GM19455 (cell line): ENCODE measurements at regions not wholly inside any gene's neighbourhood (a gene's known extent, or its start where the extent isn't known, plus 50 kb on each side); places are given as distances from the start of the nearest gene placed in this dataset.

Experiments used
- ATAC-seq: cut with Tn5 transposase; IDR thresholded peaks from one replicate; pipeline ENCODE4 v1.9.1; 2021; ENCODE audit not compliant: unreplicated experiment

DNA sequence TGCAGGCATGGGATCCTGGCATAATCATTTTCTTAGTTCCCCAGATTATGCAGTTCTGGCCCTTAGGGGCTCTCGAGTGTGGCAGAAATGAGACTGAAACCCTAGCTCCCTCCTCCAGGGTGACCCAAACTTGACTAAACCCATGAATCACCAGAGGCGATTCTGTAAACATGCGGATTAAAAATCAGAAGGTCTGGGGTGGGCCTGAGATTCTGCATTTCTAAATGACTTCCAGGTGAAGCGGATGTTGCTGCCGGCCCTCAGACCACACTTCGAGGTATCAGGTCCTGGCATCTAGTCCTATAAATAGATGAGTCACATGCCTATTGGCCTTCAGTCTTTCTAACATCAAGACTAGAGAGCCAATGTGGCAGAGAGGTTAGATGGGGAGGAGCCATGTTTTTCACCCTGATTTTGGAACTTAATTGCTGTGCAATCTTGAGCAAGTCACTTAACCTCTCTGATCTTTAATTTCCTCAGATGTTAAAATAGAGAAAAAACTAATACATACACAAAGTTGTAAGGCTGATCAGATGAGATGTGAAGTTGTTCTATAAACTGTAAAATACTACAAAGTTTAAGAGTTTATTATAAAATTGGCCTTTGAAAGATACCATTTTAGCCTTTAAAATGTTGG lies 431.2 kb downstream of the FOXO1 start:
- ATAC-seq, result no peak

DNA sequence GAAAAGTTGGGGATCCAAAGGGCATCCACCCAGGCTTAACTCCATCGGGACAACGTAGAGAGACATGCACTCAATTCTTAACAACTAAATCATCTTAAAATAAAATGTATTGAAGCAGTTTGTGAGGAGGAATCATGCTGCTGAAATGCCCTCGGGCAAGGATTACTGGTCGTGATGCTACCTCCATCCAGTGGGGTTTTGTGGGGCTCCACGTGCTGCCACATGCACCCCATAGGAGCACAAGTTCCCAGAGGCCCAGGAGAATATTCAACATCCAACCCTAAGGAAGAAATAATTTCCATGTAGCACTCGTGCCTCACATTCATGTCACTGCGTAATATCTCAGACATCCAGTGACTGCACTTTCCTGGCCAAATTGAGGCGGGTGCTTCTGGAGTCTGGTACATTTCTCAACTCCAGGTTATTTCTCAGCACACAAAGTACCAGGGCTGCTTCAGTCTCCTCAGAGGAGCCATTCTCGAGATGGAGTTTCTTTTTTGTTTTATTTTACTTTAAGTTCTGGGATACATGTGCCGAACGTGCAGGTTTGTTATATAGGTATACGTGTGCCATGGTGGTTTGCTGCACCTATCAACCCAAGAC lies 429.8 kb downstream of the FOXO1 start:
- no peak for ATAC-seq

DNA sequence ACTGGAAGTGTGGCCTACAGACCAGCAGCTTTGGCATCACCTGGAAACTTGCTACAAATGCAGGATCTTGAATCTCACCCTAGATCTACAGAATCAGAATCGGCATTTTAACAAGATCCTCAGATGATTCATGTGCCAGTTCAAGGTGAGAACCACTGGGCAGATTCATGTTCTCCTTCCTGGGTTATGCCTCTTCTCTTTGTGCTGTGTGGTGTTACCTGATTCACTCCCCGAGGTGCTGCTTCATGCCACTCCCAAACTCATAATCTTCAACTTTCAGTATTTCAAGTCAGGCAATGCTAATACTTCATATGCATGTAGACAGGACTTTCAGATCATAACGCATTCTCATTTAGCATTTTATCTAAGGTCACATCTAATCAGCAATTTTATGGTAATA lies 427.7 kb downstream of the FOXO1 start:
- no peak for ATAC-seq

DNA sequence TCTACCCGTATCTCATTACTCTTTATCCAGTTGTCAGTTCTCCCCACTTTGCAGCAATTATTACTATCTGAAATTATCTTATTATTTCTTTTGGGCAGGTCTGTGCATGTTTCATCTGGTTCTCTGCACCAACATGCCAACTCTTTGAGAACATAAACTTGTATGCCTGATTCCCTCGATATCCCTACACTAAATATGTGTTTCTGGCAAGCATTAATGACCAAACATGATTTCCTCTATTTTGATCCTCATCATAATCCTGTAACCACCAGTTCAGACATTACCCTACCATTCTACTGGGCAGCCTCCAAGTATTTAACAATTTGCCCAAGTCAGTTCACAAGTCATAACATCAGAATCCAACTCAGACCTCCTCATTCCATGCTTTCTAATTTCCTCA lies 426.1 kb downstream of the FOXO1 start:
- ATAC-seq, result no peak

DNA sequence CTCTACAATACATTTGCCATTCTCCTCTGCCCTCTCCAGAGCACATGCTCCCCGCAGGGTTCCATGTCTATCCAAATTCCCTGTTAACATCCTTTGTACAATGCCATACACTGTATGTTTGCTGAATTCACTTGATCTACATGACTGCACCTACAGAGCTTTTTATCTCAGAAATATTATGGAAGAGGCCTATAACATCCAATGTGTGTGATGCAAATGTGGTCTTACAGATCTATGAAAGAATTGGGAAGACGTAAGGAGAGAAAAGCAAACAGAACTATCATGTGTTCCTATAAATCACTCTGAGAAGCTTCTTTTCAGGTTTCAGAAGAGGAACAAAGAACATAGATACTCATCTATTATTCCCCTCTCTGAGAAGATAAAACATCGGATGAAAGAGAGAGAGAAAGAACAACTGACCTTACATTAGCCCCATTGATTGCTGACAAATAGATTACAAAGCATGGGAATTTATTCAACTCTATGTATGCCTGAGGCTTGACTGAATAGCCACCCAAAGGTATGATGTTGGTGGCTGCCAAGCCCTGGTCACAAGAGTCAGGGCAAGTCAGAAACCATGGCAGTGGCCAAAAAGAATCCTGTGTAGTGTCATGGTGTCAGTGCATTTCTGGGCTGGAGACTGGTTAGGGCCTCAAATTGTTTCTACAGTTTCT lies 425.2 kb downstream of the FOXO1 start:
- ATAC-seq, result no peak

DNA sequence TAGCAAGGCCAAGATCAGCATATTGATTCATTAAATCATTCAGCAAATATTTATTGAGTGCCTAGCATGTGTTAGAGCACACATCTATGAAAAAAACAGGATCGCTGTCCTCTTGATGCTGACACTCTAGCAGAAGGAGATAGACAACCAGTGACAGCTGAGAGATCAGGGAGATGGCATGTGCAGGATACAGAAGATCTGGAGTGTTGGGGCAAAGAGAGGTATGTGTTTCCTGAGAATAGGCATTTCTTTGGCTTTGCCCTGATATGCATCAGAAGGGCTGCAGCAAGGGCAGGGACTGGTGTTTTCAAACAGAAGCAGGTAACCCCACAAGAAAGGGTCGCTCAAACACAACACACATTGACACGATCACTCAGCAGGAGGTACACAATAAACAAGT lies 423.4 kb downstream of the FOXO1 start:
- no peak for ATAC-seq

DNA sequence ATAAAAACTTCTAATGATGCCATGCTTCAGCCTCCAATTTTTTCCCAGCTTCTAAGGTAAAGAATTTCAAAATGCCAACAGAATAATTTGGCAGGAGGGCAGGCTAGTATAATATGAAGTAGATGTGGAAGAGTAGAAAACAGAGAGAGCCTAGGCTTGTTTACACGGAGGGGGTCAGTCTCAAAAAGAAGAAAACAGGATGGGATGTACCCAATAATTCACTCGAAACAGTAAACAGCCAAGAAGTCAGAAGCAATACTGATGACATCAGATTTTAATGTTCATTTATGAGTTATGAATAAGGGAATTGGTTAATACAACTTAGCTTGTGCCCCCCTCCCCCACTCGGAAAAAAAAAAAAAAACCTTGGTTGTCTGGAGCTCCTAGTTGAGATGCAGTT lies 422.5 kb downstream of the FOXO1 start:
- no peak for ATAC-seq

DNA sequence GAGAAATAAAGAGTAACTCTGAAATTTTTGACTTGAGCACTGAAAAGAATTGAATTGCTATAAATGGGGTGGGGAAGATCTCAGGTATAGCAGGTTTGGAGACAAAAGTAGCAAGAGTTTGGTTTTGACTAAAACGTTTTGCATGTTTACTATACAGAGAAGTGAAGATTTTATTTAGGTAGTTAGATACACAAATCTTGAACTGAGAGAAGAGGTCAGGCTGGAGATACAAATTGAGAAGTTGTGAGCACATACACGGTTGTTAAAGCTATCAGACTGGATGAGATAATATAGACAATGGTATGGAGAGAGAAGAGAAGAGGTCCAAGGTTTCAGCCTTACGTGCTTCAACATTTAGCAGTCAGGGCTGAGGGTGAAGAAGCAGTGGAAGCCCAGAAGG lies 420.9 kb downstream of the FOXO1 start:
- ATAC-seq, result no peak

DNA sequence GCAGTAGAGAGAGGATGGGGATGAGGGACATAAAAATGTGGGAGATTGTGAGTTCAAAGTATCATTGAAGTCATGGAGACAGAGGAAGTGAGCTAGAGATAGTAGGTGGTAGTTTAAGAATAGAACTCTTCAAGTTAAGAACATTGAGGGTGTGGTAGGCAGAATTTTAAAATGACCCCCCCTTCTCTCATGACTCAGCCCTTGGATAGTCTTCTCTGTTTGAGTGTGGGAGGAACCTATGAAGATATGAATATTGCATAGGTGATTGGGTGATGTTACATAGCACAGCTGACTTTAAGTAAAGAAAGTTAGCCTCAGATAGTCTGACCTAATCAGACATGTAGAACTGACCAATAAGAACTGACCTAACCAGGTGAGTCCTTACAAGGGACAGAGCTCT lies 418.6 kb downstream of the FOXO1 start:
- ATAC-seq, result no peak

DNA sequence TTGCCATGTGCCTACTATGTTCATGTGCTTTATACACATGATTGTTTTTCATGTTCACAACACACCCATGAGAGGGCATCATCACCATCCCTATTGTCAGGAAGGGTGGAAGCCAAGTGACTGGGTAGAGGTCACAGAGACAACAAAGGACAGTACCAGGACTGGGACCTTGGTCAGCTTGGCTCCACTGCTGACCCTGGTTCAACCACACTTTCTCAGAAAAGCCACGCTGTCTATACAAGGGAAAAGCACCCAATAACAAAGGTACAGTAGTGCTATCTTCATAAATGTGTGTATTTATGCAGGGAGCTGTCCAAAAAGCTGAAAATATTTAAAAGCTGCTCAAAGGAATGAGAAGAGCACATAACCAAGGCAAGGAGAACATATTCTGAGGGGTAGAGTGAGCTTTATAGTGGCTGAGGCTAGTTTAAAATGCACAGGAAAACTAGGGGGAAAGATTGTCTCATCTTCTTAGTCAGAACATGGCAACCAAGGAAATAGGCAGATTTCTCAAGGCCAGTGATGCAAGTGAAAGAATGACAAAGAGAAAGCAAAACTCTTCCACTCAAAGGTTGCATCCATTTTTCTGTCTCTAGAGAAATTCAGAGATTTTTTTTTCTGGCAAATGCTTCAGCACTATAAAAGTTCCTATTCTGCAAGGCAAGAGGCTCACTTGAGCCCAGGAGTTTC lies 415.0 kb downstream of the FOXO1 start:
- ATAC-seq, result no peak

DNA sequence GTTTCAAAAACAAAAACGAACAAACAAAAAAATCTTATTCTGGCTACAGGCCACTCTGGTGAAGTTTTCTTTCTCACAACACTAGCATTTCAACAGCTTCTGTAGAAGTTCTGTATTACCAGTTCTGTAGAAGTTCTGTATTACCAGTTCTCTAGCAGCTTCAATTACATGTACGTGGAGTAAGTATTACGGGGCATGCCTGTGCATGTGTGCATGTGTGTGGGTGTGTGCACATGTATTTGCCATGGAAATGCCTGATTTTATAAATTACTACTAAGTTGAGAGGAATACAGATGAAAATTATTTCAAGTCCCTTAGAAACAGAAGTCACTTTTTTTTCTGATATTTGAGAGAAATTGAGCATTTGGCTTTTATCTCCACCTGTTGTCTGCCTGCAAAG lies 414.2 kb downstream of the FOXO1 start:
- no peak for ATAC-seq

DNA sequence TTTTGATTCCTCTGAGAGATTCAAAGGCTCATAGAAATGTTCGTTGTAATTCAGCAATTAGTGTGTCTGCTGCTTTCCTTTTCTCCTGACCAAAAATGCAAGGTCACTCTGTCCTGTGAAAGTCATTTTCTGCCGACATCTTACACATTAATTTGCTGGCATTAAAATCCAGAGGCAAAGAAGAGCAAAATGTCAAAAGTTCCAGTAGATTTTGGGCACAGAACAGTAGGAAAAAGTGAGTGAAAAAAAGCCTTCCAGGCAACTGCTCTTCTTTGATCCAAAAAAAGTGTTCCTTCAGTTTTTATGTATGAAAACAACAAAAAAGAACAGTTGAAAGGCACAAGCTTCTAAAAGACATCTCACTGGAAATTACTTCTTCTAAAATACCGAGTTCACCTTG lies 413.8 kb downstream of the FOXO1 start:
- ATAC-seq, result no peak

DNA sequence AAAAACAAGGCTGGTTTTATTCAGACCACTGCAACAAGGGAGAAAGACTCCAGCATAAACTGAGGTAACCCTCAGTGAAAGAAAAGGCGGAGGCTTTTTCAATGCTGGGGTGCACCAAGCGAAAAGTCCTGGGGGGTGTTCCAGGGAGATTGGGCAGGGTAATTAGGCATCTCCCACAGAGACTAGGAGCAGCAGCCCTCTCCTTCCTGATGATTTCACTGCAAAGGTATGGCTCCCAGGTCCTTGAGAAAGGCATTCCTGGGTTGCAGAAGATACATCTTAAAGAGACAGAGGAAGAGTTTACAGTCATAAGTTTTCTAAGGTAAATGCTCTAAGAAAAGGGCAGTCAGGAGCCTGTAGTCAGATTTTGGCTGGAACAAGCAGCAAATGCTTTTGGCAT lies 412.0 kb downstream of the FOXO1 start:
- ATAC-seq, result no peak

DNA sequence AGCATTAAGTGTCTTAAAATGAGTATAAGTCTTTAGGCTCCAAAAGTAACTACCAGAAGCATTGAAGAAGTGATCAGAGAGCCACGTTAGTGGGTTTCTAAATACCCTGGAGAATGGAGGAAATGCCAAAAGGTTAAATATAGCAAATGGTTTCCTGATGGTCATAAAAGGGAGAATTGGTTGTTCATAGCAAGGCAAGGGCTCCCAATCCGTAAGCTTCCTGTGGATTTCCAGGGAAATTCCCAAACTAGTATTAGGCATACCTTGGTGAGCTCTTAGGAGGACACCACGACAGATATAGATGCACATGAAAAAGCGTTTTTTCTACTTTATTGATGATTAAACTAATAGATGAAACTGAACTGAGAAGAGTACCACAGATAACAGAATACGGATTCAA lies 410.9 kb downstream of the FOXO1 start:
- no peak for ATAC-seq

DNA sequence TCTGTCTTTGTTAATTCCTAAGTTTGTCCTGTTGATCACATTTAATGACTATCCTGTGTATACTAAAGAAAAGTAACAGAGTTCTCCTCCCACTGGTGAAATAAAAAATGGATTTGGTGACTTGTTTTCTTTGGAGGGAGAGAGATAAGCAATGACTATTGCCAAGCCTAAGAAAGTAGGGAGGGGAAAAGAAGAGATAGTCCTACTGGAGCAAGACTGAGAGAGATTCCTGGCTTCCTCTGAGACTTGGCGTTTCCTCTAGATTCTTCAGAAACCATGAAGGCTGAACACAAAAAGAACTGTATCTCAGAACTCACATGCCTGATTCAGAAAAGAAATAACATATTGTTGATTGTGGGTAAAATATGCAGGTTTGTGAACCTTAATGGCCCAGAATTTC lies 406.5 kb downstream of the FOXO1 start:
- no peak for ATAC-seq

DNA sequence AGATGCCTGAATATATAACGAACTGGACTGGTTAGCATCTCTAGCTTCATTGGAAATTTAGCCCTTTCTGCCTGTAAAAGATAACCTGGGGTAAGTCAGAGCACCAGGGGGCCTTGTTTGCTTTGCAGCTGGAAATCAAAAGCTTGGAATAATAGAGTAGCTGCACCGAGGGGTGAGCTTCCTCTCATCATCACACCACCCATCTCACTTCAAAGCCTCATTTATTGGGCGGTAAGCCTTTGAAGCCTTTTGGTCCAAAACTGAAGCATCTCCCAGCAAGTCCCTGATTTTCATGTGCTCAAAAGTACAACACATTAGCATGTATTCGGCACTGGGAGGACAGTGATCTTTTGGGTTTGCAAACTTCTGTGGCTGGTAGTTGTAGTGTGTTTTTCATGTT lies 405.1 kb downstream of the FOXO1 start:
- no peak for ATAC-seq

DNA sequence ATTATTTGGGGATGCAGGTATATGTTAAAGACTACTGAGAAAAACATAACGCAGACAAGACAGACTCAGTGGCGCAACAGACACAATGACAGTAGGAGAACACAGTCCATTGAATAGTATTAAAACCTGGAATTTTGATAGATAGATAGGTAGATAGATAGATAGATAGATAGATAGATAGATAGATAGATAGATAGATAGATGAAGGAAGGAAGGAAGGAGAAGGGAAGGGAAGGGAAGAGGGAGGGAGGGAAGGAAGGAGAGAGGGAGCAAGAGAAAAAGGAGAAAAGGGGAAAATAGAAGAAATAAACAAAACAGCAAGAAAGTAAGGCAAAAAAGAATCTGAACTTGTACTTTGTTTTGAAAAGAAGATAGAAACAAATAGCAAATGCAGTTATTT lies 404.5 kb downstream of the FOXO1 start:
- no peak for ATAC-seq

DNA sequence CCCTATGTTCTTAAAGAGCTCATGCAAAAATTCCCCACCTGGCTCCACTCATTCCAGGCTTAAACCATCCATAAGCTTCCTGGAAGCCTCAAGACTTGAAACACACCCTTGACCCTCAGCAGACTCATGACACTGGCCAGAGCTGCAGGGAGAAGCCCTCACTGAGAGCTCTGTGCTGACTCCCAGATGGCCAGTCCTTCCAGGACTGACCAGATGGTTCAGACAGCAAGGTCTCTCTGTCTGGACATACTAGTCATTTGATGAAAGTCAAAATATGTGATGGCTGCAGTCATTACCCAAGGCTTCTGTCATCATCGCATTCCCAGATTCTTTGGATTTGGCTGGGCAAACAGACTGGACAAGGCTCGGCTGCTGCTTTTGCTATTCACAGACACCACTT lies 397.4 kb downstream of the FOXO1 start:
- ATAC-seq, result no peak

DNA sequence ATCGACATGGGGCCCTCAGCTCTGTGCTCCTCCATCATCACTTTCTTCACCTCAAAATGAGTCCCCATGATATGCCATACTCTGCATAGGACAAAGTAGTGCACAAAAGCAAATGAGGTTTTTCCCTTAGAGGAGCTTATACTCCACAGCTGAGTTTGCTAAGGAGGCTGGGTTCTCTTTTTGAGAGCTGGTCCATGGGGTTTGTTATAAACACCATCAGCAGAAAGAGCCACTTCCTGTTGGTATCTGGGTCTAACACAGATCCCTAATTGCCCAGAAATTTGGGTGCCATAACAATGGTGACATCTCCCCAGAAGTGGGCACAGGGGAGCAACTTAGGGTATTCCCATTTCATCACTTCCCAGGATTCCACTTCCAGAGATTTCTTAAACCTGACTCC lies 395.7 kb downstream of the FOXO1 start:
- ATAC-seq, result no peak

DNA sequence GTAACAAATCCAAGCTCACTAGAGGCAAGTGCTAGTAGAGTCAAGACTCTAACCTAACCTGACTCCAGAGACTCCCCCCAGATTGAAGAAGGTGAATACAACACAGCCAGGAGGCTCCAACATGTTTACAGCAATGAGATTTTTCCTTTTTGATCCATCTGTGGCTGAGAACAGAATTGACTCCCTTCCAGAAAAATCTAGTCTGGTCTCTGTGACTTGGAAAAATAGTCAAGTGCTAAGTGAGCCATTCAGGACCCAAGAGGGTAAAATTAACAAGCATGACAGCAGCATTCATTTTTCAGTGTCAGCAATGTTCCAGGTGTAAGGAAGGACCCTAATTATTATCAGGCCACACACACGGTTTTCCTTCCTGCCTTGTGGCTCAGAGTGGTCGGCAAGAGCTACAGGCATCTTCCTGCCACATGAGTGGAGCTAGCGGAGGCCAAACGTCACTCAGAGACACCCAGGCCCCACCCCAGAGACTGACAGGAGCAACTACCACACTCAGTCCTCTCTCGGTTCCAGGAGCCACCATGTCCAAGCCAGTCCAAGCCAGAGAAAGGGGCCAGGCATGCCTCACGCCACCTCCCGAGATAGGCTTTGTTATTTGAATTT lies 395.1 kb downstream of the FOXO1 start:
- ATAC-seq, result no peak

DNA sequence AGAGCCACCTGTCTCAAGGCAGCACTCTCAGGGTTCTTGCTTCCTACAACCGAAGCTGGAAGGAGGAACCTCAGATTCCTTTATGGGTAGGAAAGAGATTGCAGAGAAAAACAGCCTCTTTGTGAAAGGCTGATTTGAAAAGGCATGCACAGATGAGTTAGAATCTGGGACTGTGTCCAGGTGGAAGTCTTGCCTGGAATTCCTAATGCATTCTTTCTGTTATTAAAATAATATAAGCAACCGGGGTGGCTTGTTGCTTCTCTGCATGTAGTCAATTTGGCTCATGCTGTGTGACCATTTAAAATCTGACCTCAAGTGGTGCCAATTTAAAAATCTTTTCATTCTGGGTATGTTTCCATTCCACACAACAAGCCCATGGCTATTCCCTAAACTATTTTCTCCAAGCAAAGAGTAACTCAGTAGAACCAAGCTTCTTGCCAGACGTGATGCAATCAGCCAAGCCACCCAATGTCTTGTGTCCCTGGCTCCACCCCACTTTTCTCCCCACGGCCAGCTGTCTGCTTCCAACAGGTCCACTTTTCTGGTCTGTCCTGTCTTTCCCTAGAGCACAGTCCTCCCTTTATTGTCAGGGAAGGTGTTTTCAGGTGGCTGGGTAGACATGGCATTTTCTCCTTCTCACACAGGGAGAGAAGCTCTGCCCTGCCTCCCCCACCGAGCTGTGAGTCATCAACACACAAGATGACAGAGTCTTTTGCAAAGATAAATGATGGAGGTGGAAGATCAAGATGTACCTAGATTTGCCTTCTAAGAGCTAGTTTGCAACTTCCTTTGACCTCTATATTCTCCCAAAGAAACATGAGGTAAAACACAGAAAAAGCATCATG lies 394.3 kb downstream of the FOXO1 start:
- ATAC-seq, result no peak
